ENCODE measurements at regions not wholly inside any gene's neighbourhood (a gene's known extent, or its start where the extent isn't known, plus 50 kb on each side); places are given as distances from the start of the nearest gene placed in this dataset.
"Not testable (repeated sequence)": the region's sequence is repeated elsewhere in the genome, so short reads cannot be mapped to it uniquely, and the experiment has no call there.

- DNase-seq: no peak
Measured at GRCh38 chr6:66048684-66049474, 341.9 kb upstream of the EYS start.

GRCh38 chr6:66032626-66033025 lies 325.6 kb upstream of the EYS start:
- DNase-seq: no peak

GRCh38 chr6:66029391-66029790 lies 322.4 kb upstream of the EYS start:
- no peak for DNase-seq

- no peak for DNase-seq
Measured at GRCh38 chr6:65999288-65999791, 292.3 kb upstream of the EYS start.

- DNase-seq: no peak
Measured at GRCh38 chr6:65998544-65998943, 291.5 kb upstream of the EYS start.

GRCh38 chr6:65997539-65997938 lies 290.5 kb upstream of the EYS start:
- no peak for DNase-seq

GRCh38 chr6:65996096-65996495 lies 289.1 kb upstream of the EYS start:
- no peak for DNase-seq

GRCh38 chr6:65989676-65990075 lies 282.6 kb upstream of the EYS start:
- DNase-seq: no peak

- no peak for DNase-seq
Measured at GRCh38 chr6:65988006-65988405, 281.0 kb upstream of the EYS start.

- no peak for DNase-seq
Measured at GRCh38 chr6:65984089-65984488, 277.1 kb upstream of the EYS start.

- no peak for DNase-seq
Measured at GRCh38 chr6:65979120-65979519, 272.1 kb upstream of the EYS start.

GRCh38 chr6:65971252-65971651 lies 264.2 kb upstream of the EYS start:
- not testable (repeated sequence) for DNase-seq

GRCh38 chr6:65964261-65964660 lies 257.2 kb upstream of the EYS start:
- DNase-seq: no peak

GRCh38 chr6:65955034-65955433 lies 248.0 kb upstream of the EYS start:
- DNase-seq: no peak

- DNase-seq: no peak
Measured at GRCh38 chr6:65948062-65948461, 241.0 kb upstream of the EYS start.

- no peak for DNase-seq
Measured at GRCh38 chr6:65943548-65943947, 236.5 kb upstream of the EYS start.

- no peak for DNase-seq
Measured at GRCh38 chr6:65943051-65943450, 236.0 kb upstream of the EYS start.

- DNase-seq: no peak
Measured at GRCh38 chr6:65938000-65938399, 231.0 kb upstream of the EYS start.

- DNase-seq: no peak
Measured at GRCh38 chr6:65935412-65935811, 228.4 kb upstream of the EYS start.

- no peak for DNase-seq
Measured at GRCh38 chr6:65933390-65933789, 226.4 kb upstream of the EYS start.

- DNase-seq: no peak
Measured at GRCh38 chr6:65927141-65927540, 220.1 kb upstream of the EYS start.

GRCh38 chr6:65924411-65924810 lies 217.4 kb upstream of the EYS start:
- no peak for DNase-seq

GRCh38 chr6:65922049-65922448 lies 215.0 kb upstream of the EYS start:
- no peak for DNase-seq

GRCh38 chr6:65908065-65908464 lies 201.0 kb upstream of the EYS start:
- DNase-seq: no peak

GRCh38 chr6:65903992-65904391 lies 197.0 kb upstream of the EYS start:
- no peak for DNase-seq
